Stimulated activated CD4-positive, alpha-beta T cell treated with anti-CD3 and anti-CD28 coated beads, Interleukin-2, amount 100 ng/mL, for 24 hours (primary cell): ENCODE measurements at regions not wholly inside any gene's neighbourhood (a gene's known extent, or its start where the extent isn't known, plus 50 kb on each side); places are given as distances from the start of the nearest gene placed in this dataset.

Experiments
- DNase-seq, 2 donors: peaks; one replicate each; pipeline ENCODE4 v3.0.0-alpha.2; 2020

GRCh38 chr11:116170526-116171120 is 602.2 kb downstream of the BUD13 start:
- no peak for DNase-seq

GRCh38 chr11:116169776-116170175 is 603.0 kb downstream of the BUD13 start:
- no peak for DNase-seq

GRCh38 chr11:116168459-116168787 is 604.4 kb downstream of the BUD13 start:
- DNase-seq = no peak

GRCh38 chr11:116167706-116168458 is 604.9 kb downstream of the BUD13 start:
- no peak for DNase-seq

- no peak for DNase-seq
Measured at GRCh38 chr11:116166573-116167465, 606.0 kb downstream of the BUD13 start.

GRCh38 chr11:116164843-116165242 is 607.9 kb downstream of the BUD13 start:
- DNase-seq = no peak

GRCh38 chr11:116162886-116163230 is 609.9 kb downstream of the BUD13 start:
- DNase-seq = no peak

GRCh38 chr11:116162086-116162885 is 610.5 kb downstream of the BUD13 start:
- no peak for DNase-seq

GRCh38 chr11:116148645-116149044 is 624.1 kb downstream of the BUD13 start:
- DNase-seq = no peak

GRCh38 chr11:116148056-116148455 is 624.7 kb downstream of the BUD13 start:
- DNase-seq = no peak

GRCh38 chr11:116145187-116145865 is 627.5 kb downstream of the BUD13 start:
- DNase-seq = no peak

GRCh38 chr11:116144387-116144958 is 628.3 kb downstream of the BUD13 start:
- DNase-seq = no peak

GRCh38 chr11:116138280-116138679 is 634.1 kb upstream of the CADM1 start:
- DNase-seq = no peak

GRCh38 chr11:116137753-116138152 is 633.5 kb upstream of the CADM1 start:
- no peak for DNase-seq

- DNase-seq = no peak
Measured at GRCh38 chr11:116136987-116137674, 632.9 kb upstream of the CADM1 start.

GRCh38 chr11:116135891-116136290 is 631.7 kb upstream of the CADM1 start:
- no peak for DNase-seq

GRCh38 chr11:116134450-116134849 is 630.2 kb upstream of the CADM1 start:
- DNase-seq = no peak

GRCh38 chr11:116132273-116132978 is 628.2 kb upstream of the CADM1 start:
- DNase-seq = no peak

GRCh38 chr11:116130122-116130521 is 625.9 kb upstream of the CADM1 start:
- no peak for DNase-seq

- DNase-seq = no peak
Measured at GRCh38 chr11:116129456-116129855, 625.2 kb upstream of the CADM1 start.

- no peak for DNase-seq
Measured at GRCh38 chr11:116126562-116126961, 622.3 kb upstream of the CADM1 start.
